EH (cell line): ENCODE measurements at regions not wholly inside any gene's neighbourhood (a gene's known extent, or its start where the extent isn't known, plus 50 kb on each side); places are given as distances from the start of the nearest gene placed in this dataset.
A peak's percentile ranks its signal among the peaks of the same experiment; 100 is the strongest.

Experiments
- DNase-seq: peaks from one replicate; pipeline ENCODE4 v3.0.0-alpha.2; 2015; ENCODE audit warnings: low read depth

DNA sequence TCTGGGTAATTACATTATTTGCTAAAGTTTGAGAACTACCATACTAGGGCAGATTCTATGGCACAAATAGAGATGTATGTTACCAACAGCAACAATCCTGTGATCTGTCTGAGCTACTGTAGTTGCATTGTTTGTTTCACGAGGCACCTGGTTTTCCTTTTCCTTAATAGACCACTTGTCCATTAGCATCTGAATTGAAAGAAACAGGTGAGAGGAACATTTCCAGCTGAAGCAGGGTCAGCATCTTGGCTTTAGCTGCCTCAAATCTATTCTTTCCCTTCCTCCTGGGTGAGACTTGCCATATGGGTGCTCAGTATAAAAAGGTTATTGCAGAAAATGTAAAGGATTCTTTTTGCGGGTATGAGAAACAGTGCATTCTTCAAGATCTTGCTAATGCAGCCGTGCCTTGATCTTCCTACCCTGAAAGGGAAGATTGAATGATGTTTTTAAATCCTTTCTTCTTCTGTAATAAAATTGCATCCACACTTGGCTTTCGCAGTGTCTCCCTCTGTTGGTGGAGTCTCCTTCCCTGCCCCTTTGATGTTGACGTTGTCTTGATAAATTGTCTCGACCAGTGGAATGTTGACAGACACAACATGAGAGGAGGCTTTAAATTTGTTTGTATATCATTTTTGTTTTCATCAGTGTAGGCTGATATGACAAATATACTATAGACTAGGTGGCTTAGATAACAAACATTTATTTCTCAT lies 118.0 kb upstream of the BRINP1 start:
- no peak for DNase-seq

- no peak for DNase-seq
These were observed 113.9 kb upstream of the BRINP1 start for GRCh38 chr9:119483153-119483552.

- DNase-seq: no peak
These were observed 108.0 kb upstream of the BRINP1 start for GRCh38 chr9:119477197-119477596.

DNA sequence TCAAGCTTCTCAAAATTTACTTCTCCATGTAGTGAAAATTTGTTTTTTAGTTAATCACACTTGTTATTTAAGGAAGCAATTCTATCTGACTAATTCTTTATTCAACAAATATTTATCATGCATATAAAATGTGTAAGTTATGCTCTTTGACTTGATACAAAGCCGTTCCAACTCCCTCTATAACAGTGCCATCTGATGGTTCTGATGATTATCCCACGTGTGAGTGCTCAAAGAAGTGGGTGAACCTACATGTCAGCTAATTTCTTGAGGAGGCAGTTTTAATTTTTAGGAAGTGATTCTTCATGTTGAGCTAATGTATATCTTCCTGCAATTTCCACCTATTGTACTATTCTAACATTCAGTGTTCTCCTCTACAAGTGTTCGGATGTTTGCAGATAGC lies 88.8 kb upstream of the BRINP1 start:
- no peak for DNase-seq

DNA sequence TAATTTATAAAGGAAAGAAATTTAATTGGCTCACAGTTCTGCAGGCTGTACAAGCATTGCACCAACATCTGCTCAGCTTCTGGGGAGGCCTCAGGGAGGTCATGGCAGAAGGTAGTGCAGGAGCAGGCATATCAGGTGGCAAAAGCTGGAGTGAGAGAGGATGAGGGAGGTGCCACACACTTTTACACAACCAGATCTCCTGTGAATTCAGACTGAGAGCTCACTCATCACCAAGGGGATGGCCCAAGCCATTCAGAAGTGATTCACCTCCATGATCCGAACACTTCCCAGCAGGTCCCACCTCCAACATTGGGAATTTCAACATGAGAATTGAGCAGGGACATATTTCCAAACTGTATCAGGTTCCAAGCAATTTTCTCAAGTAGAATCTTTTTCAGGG lies 84.7 kb upstream of the BRINP1 start:
- no peak for DNase-seq

GRCh38 chr9:119453490-119453911 lies 84.3 kb upstream of the BRINP1 start:
- DNase-seq: peak; percentile 8

GRCh38 chr9:119451426-119451825 lies 82.2 kb upstream of the BRINP1 start:
- no peak for DNase-seq

DNA sequence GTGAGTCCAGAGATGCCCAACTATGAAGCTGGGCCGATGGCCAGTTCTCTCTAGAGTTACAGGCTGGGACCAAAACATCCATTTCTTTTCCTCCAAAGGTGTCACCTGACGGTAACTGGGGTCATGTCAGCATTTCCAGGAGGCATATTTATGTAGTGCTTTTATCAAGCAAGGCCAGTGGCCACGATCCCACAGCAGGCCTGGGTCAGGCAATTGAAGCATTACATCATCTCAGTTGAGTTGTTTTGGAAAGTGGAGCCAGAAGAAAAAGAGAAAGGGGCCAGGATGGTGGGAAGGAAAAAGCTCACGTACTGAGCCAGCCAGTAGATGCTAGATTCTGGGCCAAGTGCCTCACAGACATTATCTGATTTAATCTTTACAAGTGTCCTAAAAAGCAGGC lies 73.9 kb upstream of the BRINP1 start:
- DNase-seq: no peak

GRCh38 chr9:119441832-119442231 lies 72.6 kb upstream of the BRINP1 start:
- DNase-seq: no peak

DNA sequence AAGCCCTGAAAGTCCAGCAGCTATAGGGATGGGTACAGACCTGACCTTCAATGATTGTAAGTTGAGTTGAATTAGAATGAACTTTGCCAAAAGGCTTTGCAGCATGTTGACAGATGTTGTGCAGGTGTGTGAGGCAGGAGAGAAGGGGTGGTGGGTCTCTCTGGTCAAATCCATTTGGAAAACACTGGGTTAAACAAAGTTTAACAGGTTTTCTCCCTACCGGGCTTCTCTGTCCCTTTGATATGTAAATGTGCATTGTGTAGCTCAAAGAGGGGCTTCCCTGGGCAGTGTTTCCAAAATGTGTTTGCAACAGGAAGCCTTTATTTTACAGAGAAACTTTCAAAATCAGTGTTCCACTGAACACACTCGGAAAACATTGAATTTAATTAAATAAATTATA lies 72.1 kb upstream of the BRINP1 start:
- no peak for DNase-seq

DNA sequence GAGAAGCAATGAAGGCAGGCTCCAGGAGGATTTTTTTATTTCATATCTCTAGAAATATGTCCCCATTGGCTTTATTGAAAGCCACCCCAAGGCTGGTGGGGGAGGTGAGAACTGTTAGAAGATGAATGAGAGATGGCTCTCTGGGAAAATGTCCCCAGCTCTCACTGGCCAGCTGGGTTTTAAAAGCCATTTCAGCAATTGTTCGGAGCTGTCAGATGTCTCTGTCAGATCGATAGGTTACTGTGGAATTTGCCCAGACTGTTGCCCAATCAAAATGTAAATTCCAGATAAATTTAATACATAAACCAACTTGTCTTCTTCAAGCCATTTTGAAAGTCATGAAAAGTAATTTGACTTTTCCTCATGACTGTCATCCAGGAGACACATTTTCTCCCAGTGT lies 67.0 kb upstream of the BRINP1 start:
- no peak for DNase-seq

DNA sequence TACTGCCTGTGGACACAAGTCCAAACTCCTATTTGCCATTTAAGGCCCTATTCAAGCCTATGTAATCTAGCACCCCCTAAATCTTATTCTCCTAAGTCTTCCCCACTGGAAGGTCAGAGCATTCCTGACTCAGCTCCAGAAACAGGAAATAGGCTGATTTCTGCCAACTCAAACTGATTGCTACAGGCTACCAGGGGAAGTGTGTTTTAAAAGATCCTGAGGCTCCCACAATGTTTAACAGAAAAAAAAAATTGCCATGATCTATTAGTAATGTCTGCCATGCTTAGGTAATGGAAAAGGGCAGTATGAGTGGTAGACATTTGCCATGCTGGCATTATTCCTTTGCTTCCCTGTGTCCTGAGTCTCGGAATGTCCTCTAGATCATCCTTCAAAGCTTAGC lies 65.8 kb upstream of the BRINP1 start:
- DNase-seq: no peak

GRCh38 chr9:119432428-119432827 lies 63.2 kb upstream of the BRINP1 start:
- DNase-seq: no peak

DNA sequence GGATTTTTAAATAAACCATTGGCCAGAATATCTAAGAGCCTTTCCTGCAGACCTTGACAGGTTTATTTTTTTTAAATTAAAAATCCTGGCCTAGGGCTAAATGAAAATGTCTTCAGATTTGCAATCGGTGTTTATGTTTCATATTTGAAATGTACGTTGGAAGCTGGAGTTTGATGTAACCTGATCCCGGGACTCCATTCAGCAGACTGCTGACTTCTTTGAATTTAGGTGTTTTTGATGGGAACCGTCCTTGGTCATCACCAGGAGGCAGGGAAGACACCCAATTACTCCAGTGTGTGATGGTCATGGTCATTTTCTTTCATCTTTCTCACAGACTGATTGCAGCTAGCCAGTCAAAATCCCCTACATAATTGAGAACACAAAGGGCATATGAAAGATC lies 60.1 kb upstream of the BRINP1 start:
- no peak for DNase-seq

GRCh38 chr9:119420231-119420630 lies 51.0 kb upstream of the BRINP1 start:
- DNase-seq: no peak
